ENCODE measurements at regions not wholly inside any gene's neighbourhood (a gene's known extent, or its start where the extent isn't known, plus 50 kb on each side); places are given as distances from the start of the nearest gene placed in this dataset.

GRCh38 chr3:34066999-34067398 is 268.6 kb downstream of the PDCD6IP start:
- DNase-seq (ENCODE audit: low read depth) = no peak
- H3K4me3 ChIP-seq (ENCODE audit: low read depth, low read length) = no peak overlapping the region
- TF ChIP-seq, protein P1, sequence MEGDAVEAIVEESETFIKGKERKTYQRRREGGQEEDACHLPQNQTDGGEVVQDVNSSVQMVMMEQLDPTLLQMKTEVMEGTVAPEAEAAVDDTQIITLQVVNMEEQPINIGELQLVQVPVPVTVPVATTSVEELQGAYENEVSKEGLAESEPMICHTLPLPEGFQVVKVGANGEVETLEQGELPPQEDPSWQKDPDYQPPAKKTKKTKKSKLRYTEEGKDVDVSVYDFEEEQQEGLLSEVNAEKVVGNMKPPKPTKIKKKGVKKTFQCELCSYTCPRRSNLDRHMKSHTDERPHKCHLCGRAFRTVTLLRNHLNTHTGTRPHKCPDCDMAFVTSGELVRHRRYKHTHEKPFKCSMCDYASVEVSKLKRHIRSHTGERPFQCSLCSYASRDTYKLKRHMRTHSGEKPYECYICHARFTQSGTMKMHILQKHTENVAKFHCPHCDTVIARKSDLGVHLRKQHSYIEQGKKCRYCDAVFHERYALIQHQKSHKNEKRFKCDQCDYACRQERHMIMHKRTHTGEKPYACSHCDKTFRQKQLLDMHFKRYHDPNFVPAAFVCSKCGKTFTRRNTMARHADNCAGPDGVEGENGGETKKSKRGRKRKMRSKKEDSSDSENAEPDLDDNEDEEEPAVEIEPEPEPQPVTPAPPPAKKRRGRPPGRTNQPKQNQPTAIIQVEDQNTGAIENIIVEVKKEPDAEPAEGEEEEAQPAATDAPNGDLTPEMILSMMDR (conservative IDR thresholded peaks at IDR 0.05; ENCODE audit: low read depth, low read length) = no peak

- TF ChIP-seq, protein P1 (conservative IDR thresholded peaks at IDR 0.05; ENCODE audit: low read depth, low read length) = no peak
- H3K4me3 ChIP-seq (ENCODE audit: low read depth, low read length) = no peak overlapping the region
- DNase-seq (ENCODE audit: low read depth) = no peak
Measured at GRCh38 chr3:34067536-34068051, 269.2 kb downstream of the PDCD6IP start.

GRCh38 chr3:34068505-34068904 is 270.1 kb downstream of the PDCD6IP start:
- TF ChIP-seq, protein P1 (conservative IDR thresholded peaks at IDR 0.05; ENCODE audit: low read depth, low read length) = no peak
- no peak overlapping the region for H3K4me3 ChIP-seq (ENCODE audit: low read depth, low read length)
- no peak for DNase-seq (ENCODE audit: low read depth)

DNA sequence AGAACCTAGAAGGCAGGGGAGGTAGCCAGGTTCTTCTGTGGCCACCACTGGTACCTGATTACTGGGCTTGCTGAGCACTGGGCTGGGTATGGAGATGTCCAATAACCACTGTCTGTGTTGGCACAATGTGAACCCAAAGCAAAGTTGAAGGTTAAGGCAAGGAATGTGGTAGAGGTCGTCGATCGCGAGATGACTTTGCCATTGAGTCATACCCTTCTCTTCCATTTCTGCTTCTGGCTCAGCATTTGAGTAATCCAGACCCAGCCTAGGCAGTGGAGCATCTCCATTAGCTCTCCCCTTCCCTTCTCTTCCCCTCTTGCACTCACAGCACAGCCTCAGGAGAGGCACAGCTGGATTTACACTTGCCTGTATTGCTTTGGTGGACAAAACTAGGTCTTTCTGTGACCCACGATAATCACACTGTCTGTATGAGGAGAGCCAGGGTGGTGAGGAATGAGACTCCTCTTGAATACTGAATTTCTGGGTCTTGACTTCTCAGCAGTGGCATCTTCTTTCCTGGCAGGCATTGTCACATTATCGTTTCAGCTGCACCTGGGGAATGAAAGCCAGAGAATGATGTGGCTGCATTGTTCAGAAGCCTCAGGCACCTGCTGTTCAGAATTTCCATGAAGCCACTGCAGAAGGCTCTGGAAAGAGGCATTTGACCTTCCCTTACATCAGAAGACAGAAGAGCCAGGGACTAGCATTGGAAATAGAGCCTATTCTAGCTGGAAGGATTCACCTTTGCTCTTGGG is 272.6 kb downstream of the PDCD6IP start:
- DNase-seq (ENCODE audit: low read depth) = no peak
- TF ChIP-seq, protein P1 (conservative IDR thresholded peaks at IDR 0.05; ENCODE audit: low read depth, low read length) = no peak
- no peak overlapping the region for H3K4me3 ChIP-seq (ENCODE audit: low read depth, low read length)

DNA sequence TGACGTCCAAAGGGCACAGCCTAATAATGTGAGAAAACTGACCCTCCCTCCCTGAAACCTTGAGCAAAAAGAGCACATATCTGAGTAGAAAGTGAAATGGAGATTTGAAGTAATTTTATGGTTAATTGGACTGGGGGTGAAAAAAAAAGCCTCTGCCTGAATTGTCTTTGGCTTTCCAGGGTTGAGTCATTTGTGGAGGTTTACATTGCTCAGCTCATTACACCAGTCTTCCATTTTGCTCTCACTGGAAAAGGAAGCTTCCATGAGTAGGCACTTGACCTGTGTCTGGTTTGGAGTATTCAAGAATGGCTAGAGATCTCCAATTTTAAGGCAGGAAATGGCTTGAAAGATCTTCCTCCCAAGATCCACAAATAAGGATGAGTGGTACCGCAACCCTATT is 273.9 kb downstream of the PDCD6IP start:
- no peak for DNase-seq (ENCODE audit: low read depth)
- TF ChIP-seq, protein P1 (conservative IDR thresholded peaks at IDR 0.05; ENCODE audit: low read depth, low read length) = no peak
- no peak overlapping the region for H3K4me3 ChIP-seq (ENCODE audit: low read depth, low read length)

DNA sequence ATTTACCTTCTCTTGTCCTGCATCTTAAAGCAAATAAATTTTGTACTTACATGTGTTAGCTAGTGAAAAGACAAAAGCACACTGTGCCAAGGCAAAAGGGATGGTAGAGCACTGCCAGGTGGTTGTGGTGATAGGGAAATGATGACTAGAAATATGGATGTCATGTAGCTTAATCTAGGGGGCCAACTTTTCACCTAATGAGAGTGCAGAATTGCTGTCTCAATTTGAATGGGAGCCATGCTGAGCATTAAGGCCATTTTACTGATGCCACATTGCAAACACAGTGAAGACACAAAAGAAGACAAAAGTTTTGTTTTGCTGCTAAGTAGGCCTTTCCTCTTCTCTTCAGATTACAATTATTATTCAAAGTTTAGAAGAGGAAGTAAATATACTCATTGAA is 274.7 kb downstream of the PDCD6IP start:
- no peak for DNase-seq (ENCODE audit: low read depth)
- TF ChIP-seq, protein P1 (conservative IDR thresholded peaks at IDR 0.05; ENCODE audit: low read depth, low read length) = no peak

DNA sequence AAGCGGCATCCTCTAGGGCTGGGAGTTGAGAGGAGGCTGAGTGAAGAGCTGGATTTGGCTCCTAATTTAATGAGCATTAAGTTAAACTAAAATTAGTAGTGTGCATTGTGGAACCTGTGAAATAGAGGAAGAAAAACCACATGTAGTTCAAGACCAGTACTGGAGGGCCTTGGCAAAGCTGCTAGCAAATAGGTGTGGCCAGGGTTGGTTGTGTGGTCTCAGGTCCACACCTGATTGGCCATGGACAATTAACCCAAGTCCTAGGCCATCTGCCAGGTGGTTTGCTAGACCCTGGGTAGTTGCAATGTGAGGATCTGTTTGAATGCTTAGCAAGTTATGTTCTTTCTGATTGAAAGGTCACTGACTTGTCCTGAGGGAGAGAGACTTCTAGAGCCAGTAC is 275.5 kb downstream of the PDCD6IP start:
- TF ChIP-seq, protein P1 (conservative IDR thresholded peaks at IDR 0.05; ENCODE audit: low read depth, low read length) = no peak
- DNase-seq (ENCODE audit: low read depth) = no peak
- H3K4me3 ChIP-seq (ENCODE audit: low read depth, low read length) = no peak overlapping the region

More for the DNA sequence above, 274.7 kb downstream of the PDCD6IP start:
- no peak overlapping the region for H3K4me3 ChIP-seq (ENCODE audit: low read depth, low read length)
